HepG2 (cell line): ENCODE measurements at regions not wholly inside any gene's neighbourhood (a gene's known extent, or its start where the extent isn't known, plus 50 kb on each side); places are given as distances from the start of the nearest gene placed in this dataset.

Source experiments
- CTCF ChIP-seq: sonication (generic); formaldehyde crosslinking; IDR thresholded peaks from 2 replicates; pipeline ENCODE4 v1.5.0; 2020; ENCODE audit warnings: mild to moderate bottlenecking, missing genetic modification reagents, moderate library complexity
- EEA1 ChIP-seq: sonication (generic); formaldehyde crosslinking; IDR thresholded peaks from 2 replicates; pipeline ENCODE4 v1.5.1; 2020; ENCODE audit warnings: mild to moderate bottlenecking, missing genetic modification reagents, borderline replicate concordance
- RERE ChIP-seq: IDR thresholded peaks from 2 replicates; pipeline ENCODE4 v1.6.1; 2016; ENCODE audit warnings: low read depth, missing genetic modification reagents, missing compliant biosample characterization
- YY1 ChIP-seq: IDR thresholded peaks from 2 replicates; pipeline ENCODE4 v1.6.1; 2011; ENCODE audit warnings: low read length, low read depth, moderate library complexity, mild to moderate bottlenecking; ENCODE audit not compliant: insufficient read depth, insufficient replicate concordance
- ZNF263 ChIP-seq: sonication (generic); formaldehyde crosslinking; IDR thresholded peaks from 2 replicates; pipeline ENCODE4 v1.4.0; 2020; ENCODE audit warnings: missing genetic modification reagents

GRCh38 chr5:77923666-77924065, 147.5 kb upstream of the TBCA start:
- no peak for TF ChIP-seq ZNF263 (CRISPR knock-in tag)
- no peak for TF ChIP-seq RERE (CRISPR knock-in tag)
- no peak for TF ChIP-seq CTCF (CRISPR knock-in tag)
- no peak for TF ChIP-seq YY1
- no peak for TF ChIP-seq EEA1
